BLaER1 (cell line): ENCODE measurements at regions not wholly inside any gene's neighbourhood (a gene's known extent, or its start where the extent isn't known, plus 50 kb on each side); places are given as distances from the start of the nearest gene placed in this dataset.
"Not testable (repeated sequence)": the region's sequence is repeated elsewhere in the genome, so short reads cannot be mapped to it uniquely, and the experiment has no call there.

Experiments
- H3K27ac ChIP-seq: shearing (Covaris generic); formaldehyde crosslinking; 2 replicates; pipeline ENCODE4 v1.8.1; 2022
- H3K27me3 ChIP-seq: shearing (Covaris generic); formaldehyde crosslinking; 2 replicates; pipeline ENCODE4 v1.8.1; 2022
- H3K36me3 ChIP-seq: shearing (Covaris generic); formaldehyde crosslinking; 2 replicates; pipeline ENCODE4 v1.8.1; 2022
- H3K4me1 ChIP-seq: shearing (Covaris generic); formaldehyde crosslinking; 2 replicates; pipeline ENCODE4 v1.8.1; 2022
- H3K4me2 ChIP-seq: shearing (Covaris generic); formaldehyde crosslinking; 2 replicates; pipeline ENCODE4 v1.8.1; 2022
- H3K4me3 ChIP-seq: shearing (Covaris generic); formaldehyde crosslinking; 2 replicates; pipeline ENCODE4 v1.8.1; 2022
- H3K9ac ChIP-seq: shearing (Covaris generic); formaldehyde crosslinking; 2 replicates; pipeline ENCODE4 v1.8.1; 2022
- H3K9me3 ChIP-seq: shearing (Covaris generic); formaldehyde crosslinking; 2 replicates; pipeline ENCODE4 v1.8.1; 2022
- H4K20me1 ChIP-seq: shearing (Covaris generic); formaldehyde crosslinking; 2 replicates; pipeline ENCODE4 v1.8.1; 2022
- Cebpa-rat ChIP-seq: shearing (Covaris generic); IDR thresholded peaks from 2 replicates; pipeline ENCODE4 v1.8.1; 2022

DNA sequence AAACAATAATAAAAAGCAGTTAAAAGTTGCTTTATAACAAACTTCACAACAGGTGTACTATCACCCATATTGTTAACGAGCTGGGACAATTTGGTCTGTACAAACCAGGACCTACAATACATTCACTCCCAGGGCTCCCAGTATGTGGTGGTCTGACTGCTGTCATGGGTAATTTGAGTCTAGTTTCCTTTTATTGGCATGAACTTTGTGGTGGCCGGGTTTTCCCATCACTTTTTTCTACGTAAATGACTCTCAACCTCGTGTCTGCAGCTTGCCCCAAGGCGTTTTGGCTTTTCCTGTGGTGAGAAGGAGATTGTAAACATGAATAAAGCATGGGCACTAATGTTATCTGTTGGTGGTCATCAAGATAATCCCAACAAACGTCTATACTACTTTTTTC lies 118.7 kb upstream of the CDK6 start:
- Histone ChIP-seq H3K9ac (no peak overlapping the region), H3K4me1 (no peaks in the 10 kb centered on the region), H3K27me3 (no peaks in the 10 kb centered on the region), H3K4me2 (no peak overlapping the region), H4K20me1 (no peaks in the 10 kb centered on the region), H3K4me3 (no peak overlapping the region), H3K27ac (no peak overlapping the region), H3K9me3 (peaks cover 10% of the 10 kb centered on the region; the same call in 1 of the 2 replicates), H3K36me3 (no peaks in the 10 kb centered on the region)
- no peak for TF ChIP-seq Cebpa-rat

DNA sequence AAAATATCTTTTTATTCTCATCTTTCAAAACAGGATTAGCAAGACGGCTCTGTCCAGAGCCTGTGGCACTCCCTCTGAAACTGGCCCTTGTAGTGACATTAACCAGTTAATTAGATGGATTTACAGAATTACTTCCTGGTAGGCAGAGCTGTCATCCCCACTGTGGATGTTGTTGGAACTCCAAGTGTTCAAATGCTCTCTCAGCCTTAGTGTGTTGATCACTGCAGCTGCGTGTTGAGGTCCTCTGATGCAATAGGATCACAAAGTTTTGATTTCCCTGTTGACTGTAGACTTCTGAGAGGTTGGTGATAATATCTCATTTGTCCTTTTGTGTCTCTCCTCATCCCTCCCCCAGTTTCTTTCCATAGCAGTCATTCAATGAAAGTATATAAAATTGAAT lies 117.3 kb upstream of the CDK6 start:
- Histone ChIP-seq H3K27me3 (no peaks in the 10 kb centered on the region), H3K27ac (no peak overlapping the region), H3K36me3 (no peaks in the 10 kb centered on the region), H3K4me1 (no peaks in the 10 kb centered on the region), H3K4me3 (no peak overlapping the region), H3K4me2 (no peak overlapping the region), H4K20me1 (no peaks in the 10 kb centered on the region), H3K9ac (no peak overlapping the region), H3K9me3 (peaks cover 10% of the 10 kb centered on the region; the same call in 1 of the 2 replicates)
- TF ChIP-seq Cebpa-rat = no peak

DNA sequence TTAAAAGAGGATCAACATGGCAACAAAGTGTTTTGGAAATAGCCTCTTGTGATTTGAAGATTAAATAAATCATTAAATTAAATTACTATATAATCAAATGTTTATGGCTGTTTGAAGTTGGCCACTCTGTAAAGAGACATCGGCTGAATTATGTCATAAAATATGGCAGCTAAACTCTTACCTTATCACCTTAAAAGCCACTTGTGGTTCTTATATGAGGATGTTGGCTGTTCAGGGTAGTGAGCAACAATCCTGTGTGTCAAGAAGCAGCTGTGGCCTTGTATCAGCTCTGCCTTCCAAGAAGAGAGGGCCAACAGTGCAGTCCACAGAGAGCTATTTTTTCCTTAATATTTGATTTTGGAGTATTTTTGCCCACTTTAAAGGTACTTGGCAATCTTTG lies 113.4 kb upstream of the CDK6 start:
- TF ChIP-seq Cebpa-rat = no peak
- Histone ChIP-seq H3K9ac (no peak overlapping the region), H3K27me3 (no peaks in the 10 kb centered on the region), H3K9me3 (no peaks in the 10 kb centered on the region), H3K4me2 (no peak overlapping the region), H3K36me3 (no peaks in the 10 kb centered on the region), H3K4me3 (no peak overlapping the region), H3K27ac (no peak overlapping the region), H4K20me1 (no peaks in the 10 kb centered on the region), H3K4me1 (no peaks in the 10 kb centered on the region)

DNA sequence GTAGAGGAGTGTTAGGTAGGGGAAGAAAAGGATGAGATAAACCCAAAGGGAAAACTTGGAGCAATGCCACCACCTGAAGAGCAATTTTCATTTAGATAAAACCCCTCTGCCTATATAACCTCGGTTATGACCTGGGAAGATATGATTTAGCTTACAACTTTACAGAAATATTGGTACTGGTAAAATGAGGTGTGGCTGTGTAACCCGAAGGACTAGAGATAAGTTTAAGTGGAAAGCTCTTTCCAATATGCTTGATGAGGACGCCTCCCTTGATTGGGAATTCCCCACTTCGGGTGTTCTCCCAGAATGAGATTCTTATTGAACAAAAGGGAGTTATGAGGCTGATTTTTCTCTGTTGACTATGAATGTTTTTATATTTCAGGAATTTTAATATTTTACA lies 109.5 kb upstream of the CDK6 start:
- no peaks in the 10 kb centered on the region for H4K20me1 ChIP-seq
- no peak overlapping the region for H3K4me2 ChIP-seq
- no peak overlapping the region for H3K4me3 ChIP-seq
- H3K27ac ChIP-seq = no peak overlapping the region
- H3K27me3 ChIP-seq = no peaks in the 10 kb centered on the region
- H3K4me1 ChIP-seq = no peaks in the 10 kb centered on the region
- no peaks in the 10 kb centered on the region for H3K9me3 ChIP-seq
- TF ChIP-seq Cebpa-rat = no peak
- no peaks in the 10 kb centered on the region for H3K36me3 ChIP-seq
- no peak overlapping the region for H3K9ac ChIP-seq

DNA sequence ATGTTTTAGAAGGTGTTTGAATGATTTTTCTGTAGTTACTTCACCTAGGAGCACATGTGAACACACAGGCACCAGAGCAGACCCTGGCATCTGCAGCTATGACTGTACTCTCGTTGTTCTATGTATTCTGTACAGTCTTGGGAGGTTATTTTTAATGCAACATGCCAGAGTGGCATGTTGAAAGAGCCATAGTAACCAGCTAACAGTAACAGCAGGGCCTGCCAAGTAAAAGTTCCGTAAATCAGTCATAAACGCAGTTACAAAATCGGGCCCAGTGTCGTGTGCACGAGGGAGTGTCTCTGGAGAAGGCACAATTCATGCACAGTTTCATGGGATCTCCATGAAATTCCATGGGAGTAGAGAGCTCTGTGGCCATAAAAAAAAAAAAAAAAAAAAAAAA lies 108.3 kb upstream of the CDK6 start:
- Histone ChIP-seq H3K9me3 (peaks cover 10% of the 10 kb centered on the region; the same call in 1 of the 2 replicates), H4K20me1 (no peaks in the 10 kb centered on the region), H3K36me3 (no peaks in the 10 kb centered on the region), H3K4me2 (no peak overlapping the region), H3K9ac (no peak overlapping the region), H3K27ac (no peak overlapping the region), H3K4me3 (no peak overlapping the region), H3K4me1 (no peaks in the 10 kb centered on the region), H3K27me3 (no peaks in the 10 kb centered on the region)
- TF ChIP-seq Cebpa-rat = no peak

DNA sequence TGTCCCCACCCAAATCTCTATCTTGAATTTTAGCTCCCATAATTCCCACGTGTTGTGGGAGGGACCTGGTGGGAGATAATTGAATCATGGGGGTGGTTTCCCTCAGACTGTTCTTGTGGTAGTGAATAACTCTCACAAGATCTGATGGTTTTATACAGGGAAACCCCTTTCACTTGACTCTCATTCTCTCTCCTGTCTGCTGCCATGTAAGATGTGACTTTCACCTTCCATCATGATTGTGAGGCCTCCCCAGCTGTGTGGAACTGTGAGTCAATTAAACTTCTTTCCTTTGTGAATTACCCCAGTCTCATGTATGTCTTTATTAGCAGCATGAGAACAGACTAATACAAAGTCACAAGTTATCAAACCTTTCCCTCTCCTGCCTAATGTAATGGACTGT lies 106.3 kb upstream of the CDK6 start:
- not testable (repeated sequence) for H3K4me3 ChIP-seq, H3K4me2 ChIP-seq, H3K36me3 ChIP-seq, H3K9ac ChIP-seq, H3K27me3 ChIP-seq, H4K20me1 ChIP-seq, H3K4me1 ChIP-seq, H3K27ac ChIP-seq
- peaks cover 14% of the 10 kb centered on the region; the same call in 1 of the 2 replicates for H3K9me3 ChIP-seq

DNA sequence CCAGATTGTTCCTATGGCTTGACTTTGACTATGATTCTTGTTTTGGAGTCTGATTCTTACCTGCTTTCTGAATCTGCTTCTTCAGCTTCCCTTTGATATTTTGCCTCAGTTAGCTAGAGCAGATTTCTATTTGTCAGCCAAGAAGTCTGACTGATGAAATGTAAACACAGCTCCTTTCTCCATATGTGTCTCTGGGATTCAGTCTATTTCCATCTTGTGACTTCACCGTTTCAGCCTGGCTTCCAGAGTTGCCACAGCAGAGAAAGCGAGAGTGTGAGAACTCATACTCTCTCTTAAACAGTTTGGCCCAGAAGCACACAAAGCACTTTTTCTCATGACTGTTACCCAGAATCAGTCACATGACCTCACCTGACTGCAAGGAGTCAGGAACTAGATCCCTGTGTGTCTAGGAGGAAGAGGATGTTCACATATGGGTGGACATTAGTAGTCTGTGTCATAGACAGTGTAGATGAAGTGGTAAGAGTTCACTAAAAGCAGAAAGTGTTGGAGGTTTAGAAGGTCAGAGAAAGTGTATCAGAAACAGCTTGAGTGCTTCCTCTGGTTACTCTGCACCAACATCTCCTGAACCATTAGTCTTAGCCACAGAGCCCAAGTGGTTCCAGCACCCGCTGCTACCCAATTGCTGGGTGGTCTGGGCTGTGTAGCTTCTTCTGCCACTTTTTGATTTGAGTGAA lies 103.4 kb upstream of the CDK6 start:
- no peak overlapping the region for H3K4me2 ChIP-seq
- H3K9me3 ChIP-seq = peaks cover 14% of the 10 kb centered on the region; the same call in 1 of the 2 replicates
- no peaks in the 10 kb centered on the region for H3K4me1 ChIP-seq
- H3K27ac ChIP-seq = no peak overlapping the region
- no peaks in the 10 kb centered on the region for H3K27me3 ChIP-seq
- TF ChIP-seq Cebpa-rat = no peak
- H3K4me3 ChIP-seq = no peak overlapping the region
- no peaks in the 10 kb centered on the region for H4K20me1 ChIP-seq
- H3K9ac ChIP-seq = no peak overlapping the region
- no peaks in the 10 kb centered on the region for H3K36me3 ChIP-seq

DNA sequence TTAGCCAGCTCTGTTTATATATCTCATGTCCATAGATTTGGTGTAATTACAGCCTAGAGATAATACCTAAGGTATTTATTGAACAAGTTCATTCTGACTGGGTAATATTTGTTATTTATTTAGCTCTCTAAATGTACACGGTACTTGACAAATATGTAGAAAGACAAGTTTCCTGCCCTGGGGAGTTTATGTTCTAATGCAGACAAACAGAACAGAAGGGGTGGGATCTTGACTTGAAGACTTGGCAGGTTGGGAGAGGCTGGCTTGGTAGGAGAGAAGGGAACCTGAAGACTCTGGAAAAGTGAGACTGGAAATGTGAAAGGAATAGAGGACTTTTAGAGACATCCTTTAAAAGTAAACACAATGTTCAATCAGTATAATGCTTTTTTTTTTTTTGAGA lies 97.7 kb upstream of the CDK6 start:
- no peaks in the 10 kb centered on the region for H4K20me1 ChIP-seq
- H3K9ac ChIP-seq = no peak overlapping the region
- no peak overlapping the region for H3K27ac ChIP-seq
- TF ChIP-seq Cebpa-rat = no peak
- H3K4me3 ChIP-seq = no peak overlapping the region
- no peaks in the 10 kb centered on the region for H3K27me3 ChIP-seq
- H3K4me1 ChIP-seq = peaks cover 9% of the 10 kb centered on the region
- H3K9me3 ChIP-seq = peaks cover 28% of the 10 kb centered on the region
- H3K36me3 ChIP-seq = no peaks in the 10 kb centered on the region
- H3K4me2 ChIP-seq = no peak overlapping the region

DNA sequence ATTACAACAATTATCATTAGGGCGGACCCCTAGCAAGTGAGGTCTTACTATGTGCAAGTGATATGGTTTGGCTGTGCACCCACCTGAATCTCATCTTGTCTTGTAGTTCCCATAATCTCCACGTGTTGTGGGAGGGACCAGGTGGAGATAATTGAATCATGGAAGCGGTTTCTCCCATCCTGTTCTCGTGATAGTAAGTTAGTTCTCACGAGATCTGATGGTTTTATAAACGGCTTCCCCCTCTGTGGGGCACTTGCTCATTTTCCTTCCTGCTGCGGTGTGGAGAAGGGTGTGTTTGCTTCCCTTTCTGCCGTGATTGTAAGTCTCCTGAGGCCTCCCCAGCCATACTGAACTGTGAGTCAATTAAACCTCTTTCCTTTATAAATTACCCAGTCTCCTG lies 96.1 kb upstream of the CDK6 start:
- H3K4me1 ChIP-seq = peaks cover 9% of the 10 kb centered on the region
- H3K4me2 ChIP-seq = no peak overlapping the region
- H3K9ac ChIP-seq = no peak overlapping the region
- peaks cover 30% of the 10 kb centered on the region for H3K9me3 ChIP-seq
- no peak overlapping the region for H3K27ac ChIP-seq
- no peak overlapping the region for H3K4me3 ChIP-seq
- no peaks in the 10 kb centered on the region for H4K20me1 ChIP-seq
- no peak for TF ChIP-seq Cebpa-rat
- H3K36me3 ChIP-seq = no peaks in the 10 kb centered on the region
- no peaks in the 10 kb centered on the region for H3K27me3 ChIP-seq

DNA sequence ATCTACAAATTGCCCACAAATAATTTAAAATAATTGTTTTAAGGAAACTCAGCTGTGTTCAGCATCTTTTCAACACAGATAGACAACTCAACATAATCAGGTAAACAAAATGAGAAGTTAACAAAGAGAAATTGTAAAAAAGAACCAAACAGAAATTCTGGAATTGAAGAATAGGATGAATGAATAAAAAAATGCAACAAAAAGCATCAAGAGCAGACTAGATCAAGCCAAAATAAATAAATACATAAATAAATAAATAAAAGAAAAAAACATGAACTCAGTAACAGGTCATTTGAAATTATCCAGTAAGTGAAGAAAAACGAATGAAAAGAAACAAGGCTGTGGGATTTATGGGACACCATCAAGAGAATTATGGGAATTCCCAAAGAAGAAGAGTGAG lies 94.0 kb upstream of the CDK6 start:
- Histone ChIP-seq H3K4me3 (no peak overlapping the region), H3K4me2 (no peak overlapping the region), H3K27me3 (no peaks in the 10 kb centered on the region), H3K9me3 (peaks cover 30% of the 10 kb centered on the region), H3K36me3 (no peaks in the 10 kb centered on the region), H4K20me1 (no peaks in the 10 kb centered on the region), H3K9ac (no peak overlapping the region), H3K4me1 (peaks cover 9% of the 10 kb centered on the region), H3K27ac (no peak overlapping the region)
- TF ChIP-seq Cebpa-rat = no peak

DNA sequence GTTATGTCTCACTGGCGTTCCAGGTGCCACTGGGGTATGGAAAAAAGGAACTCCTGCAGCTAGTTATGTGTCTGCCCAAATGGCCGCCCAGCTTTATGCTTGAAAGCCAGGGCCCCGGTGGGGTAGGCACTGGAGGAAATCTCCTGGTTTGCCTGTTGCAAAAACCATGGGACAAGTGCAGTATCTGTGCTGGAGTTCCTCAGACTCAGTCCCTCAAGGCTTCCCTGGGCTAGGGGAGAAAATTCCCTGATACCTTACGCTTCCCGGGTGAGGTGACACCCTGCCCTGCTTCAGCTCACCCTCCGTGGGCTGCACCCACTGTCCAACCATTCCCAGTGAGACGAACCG lies 90.3 kb upstream of the CDK6 start:
- Histone ChIP-seq H3K4me2 (no peak overlapping the region), H3K36me3 (no peaks in the 10 kb centered on the region), H3K4me1 (no peaks in the 10 kb centered on the region), H3K27ac (no peak overlapping the region), H4K20me1 (no peaks in the 10 kb centered on the region), H3K27me3 (no peaks in the 10 kb centered on the region), H3K4me3 (no peak overlapping the region), H3K9me3 (peaks cover 28% of the 10 kb centered on the region), H3K9ac (no peak overlapping the region)
- TF ChIP-seq Cebpa-rat = no peak
